HepG2 (cell line): ENCODE measurements at regions not wholly inside any gene's neighbourhood (a gene's known extent, or its start where the extent isn't known, plus 50 kb on each side); places are given as distances from the start of the nearest gene placed in this dataset.

Experiments
- ATAC-seq: fragments of 200-7000 bp; cut with Tn5 transposase; 3 replicates; pipeline ENCODE4 v1.9.1; 2020; ENCODE audit warnings: mild to moderate bottlenecking, moderate library complexity
- BruUV-seq: library from RNA; stranded (reverse); fragments of 400-500 nt; replicated peaks from 2 replicates; lab custom pipeline; 2021; lab: Mats Ljungman, UMichigan
- CTCF ChIA-PET: fragments of 300-600 bp; formaldehyde crosslinking; extraction: SDS; loops from one replicate; lab custom pipeline; 2021; ENCODE audit warnings: low total read pairs, inconsistent platforms, low intra/inter-chr PET ratio; lab: Yijun Ruan, JAX
- POLR2A ChIA-PET: fragments of 350-600 bp; sonication (Branson Sonifier 250); formaldehyde crosslinking; loops from one replicate; lab custom pipeline; 2020; ENCODE audit warnings: antibody characterized with exemption, inconsistent platforms; lab: Yijun Ruan, JAX
- DNase-seq: peaks from one replicate; pipeline ENCODE4 v3.0.0-alpha.2; 2015; ENCODE audit warnings: low spot score
- FAIRE-seq: peaks from 3 replicates; lab custom pipeline; 2011; peaks lifted over from hg19 to GRCh38; lab: Jason Lieb, UNC
- H2AFZ ChIP-seq: one replicate; pipeline ENCODE4 v1.6.1; 2011; ENCODE audit warnings: low read length, inconsistent platforms
- H3K27ac ChIP-seq: fragments of 300-600 bp; 3 replicates; pipeline ENCODE4 v1.8.0; 2011; ENCODE audit warnings: mixed run types, mild to moderate bottlenecking, mixed read lengths, low read length, inconsistent platforms; ENCODE audit not compliant: insufficient read depth; ENCODE audit errors: extremely low read length
- H3K27me3 ChIP-seq, 2 experiments: fragments of 200-600 bp in 1 of 2; 2 replicates in 1 of 2; 3 replicates in 1 of 2; pipeline versions ENCODE4 v1.6.0 to v1.8.0; 2011; ENCODE audit warnings: low read length in 2 of 2, mild to moderate bottlenecking in 2 of 2, moderate library complexity in 2 of 2, inconsistent platforms in 1 of 2; ENCODE audit not compliant: insufficient read depth in 2 of 2, control insufficient read depth in 1 of 2
- H3K36me3 ChIP-seq, 2 experiments: fragments of 200-600 bp in 1 of 2; replicated peaks in 1 of 2; 2 replicates in 1 of 2; 3 replicates in 1 of 2; pipeline versions ENCODE4 v1.5.1 to v1.8.0; 2011; ENCODE audit warnings: low read length in 2 of 2, inconsistent platforms in 1 of 2; ENCODE audit not compliant: insufficient read depth in 2 of 2, control insufficient read depth in 1 of 2
- H3K4me1 ChIP-seq: 2 replicates; pipeline ENCODE4 v1.5.1; 2012; ENCODE audit warnings: low read length, inconsistent platforms; ENCODE audit not compliant: insufficient read depth
- H3K4me2 ChIP-seq: 2 replicates; pipeline ENCODE4 v1.6.0; 2011; ENCODE audit warnings: low read depth, low read length, inconsistent platforms
- H3K4me3 ChIP-seq, 3 experiments: fragments of 200-600 bp in 1 of 3; sonication (generic), shearing (Covaris generic) in 1 of 3; replicated peaks in 1 of 3; 2 replicates each; pipeline ENCODE4 v1.5.1; 2011 to 2016; ENCODE audit warnings: low read length in 3 of 3, inconsistent platforms in 2 of 3, low read depth in 2 of 3, mild to moderate bottlenecking in 2 of 3, control low read depth in 1 of 3, mixed read lengths in 1 of 3; ENCODE audit not compliant: insufficient read depth in 1 of 3
- H3K79me2 ChIP-seq: one replicate; pipeline ENCODE4 v1.6.1; 2011; ENCODE audit warnings: low read length, inconsistent platforms; ENCODE audit not compliant: insufficient read depth
- H3K9ac ChIP-seq: 2 replicates; pipeline ENCODE4 v1.6.0; 2011; ENCODE audit warnings: mild to moderate bottlenecking, low read depth, low read length, inconsistent platforms; ENCODE audit not compliant: insufficient read depth
- H3K9me3 ChIP-seq: 2 replicates; pipeline ENCODE4 v1.5.1; 2012; ENCODE audit warnings: mild to moderate bottlenecking, low read length
- H4K20me1 ChIP-seq: 2 replicates; pipeline ENCODE4 v1.6.0; 2011; ENCODE audit warnings: inconsistent platforms, mild to moderate bottlenecking, low read length, moderate library complexity; ENCODE audit not compliant: insufficient read depth
- CREB1 ChIP-seq, 2 experiments: fragments of 450-650 bp in 1 of 2; IDR thresholded peaks; 2 replicates each; pipeline ENCODE4 v1.6.1; 2016 to 2017; ENCODE audit warnings: control low read depth in 1 of 2, mild to moderate bottlenecking in 1 of 2, missing compliant biosample characterization in 1 of 2, missing genetic modification characterization in 1 of 2
- DPF2 ChIP-seq: sonication (generic); formaldehyde crosslinking; IDR thresholded peaks from 2 replicates; pipeline ENCODE4 v1.4.0; 2020; ENCODE audit warnings: mild to moderate bottlenecking, low read depth, missing genetic modification reagents, borderline replicate concordance
- KLF15 ChIP-seq: sonication (generic); formaldehyde crosslinking; IDR thresholded peaks from 2 replicates; pipeline ENCODE4 v1.8.1; 2023; ENCODE audit warnings: borderline replicate concordance, mild to moderate bottlenecking, inconsistent platforms, missing genetic modification reagents, mixed read lengths
- KMT2A ChIP-seq: sonication (generic); formaldehyde crosslinking; IDR thresholded peaks from 2 replicates; pipeline ENCODE4 v1.4.0; 2020; ENCODE audit warnings: missing genetic modification reagents
- MAZ ChIP-seq, 2 experiments: sonication (generic) in 1 of 2; formaldehyde crosslinking in 1 of 2; IDR thresholded peaks; 2 replicates each; pipeline versions ENCODE4 v1.5.0 to v1.6.1; 2012 to 2020; ENCODE audit warnings: low read depth in 2 of 2, mild to moderate bottlenecking in 2 of 2, borderline replicate concordance in 1 of 2, improper control_type of control experiment in 1 of 2, low read length in 1 of 2, missing genetic modification reagents in 1 of 2, moderate library complexity in 1 of 2
- NFIB ChIP-seq: sonication (generic); formaldehyde crosslinking; IDR thresholded peaks from 2 replicates; pipeline ENCODE4 v1.9.0; 2021; ENCODE audit warnings: missing genetic modification reagents, mild to moderate bottlenecking, borderline replicate concordance
- PLRG1 ChIP-seq: fragments of 450-650 bp; conservative IDR thresholded peaks from 2 replicates; pipeline ENCODE4 v1.6.1; 2016
- PRMT3 ChIP-seq: sonication (generic); formaldehyde crosslinking; IDR thresholded peaks from 2 replicates; pipeline ENCODE4 v1.8.1; 2022; ENCODE audit warnings: low read depth, mild to moderate bottlenecking, moderate library complexity, missing genetic modification reagents, borderline replicate concordance
- RBAK ChIP-seq: sonication (generic); formaldehyde crosslinking; IDR thresholded peaks from 2 replicates; pipeline ENCODE4 v1.5.1; 2020; ENCODE audit warnings: mild to moderate bottlenecking, missing genetic modification reagents
- SMC3 ChIP-seq: IDR thresholded peaks from 2 replicates; pipeline ENCODE4 v1.6.1; 2011; ENCODE audit warnings: low read length, improper control_type of control experiment
- STAG1 ChIP-seq: sonication (generic); formaldehyde crosslinking; IDR thresholded peaks from 2 replicates; pipeline ENCODE4 v1.4.0; 2020; ENCODE audit warnings: missing genetic modification reagents
- ZNF225 ChIP-seq: sonication (generic); formaldehyde crosslinking; IDR thresholded peaks from 2 replicates; pipeline ENCODE4 v1.4.0; 2020; ENCODE audit warnings: mild to moderate bottlenecking, missing genetic modification reagents
- ZNF737 ChIP-seq: sonication (generic); formaldehyde crosslinking; IDR thresholded peaks from 2 replicates; pipeline ENCODE4 v1.5.0; 2020; ENCODE audit warnings: missing genetic modification reagents, mild to moderate bottlenecking, borderline replicate concordance
- ZZZ3 ChIP-seq: sonication (generic); formaldehyde crosslinking; IDR thresholded peaks from 2 replicates; pipeline ENCODE4 v1.4.0; 2020; ENCODE audit warnings: missing genetic modification reagents, mild to moderate bottlenecking, borderline replicate concordance
- WGBS: methylation state at CpG from one replicate; pipeline ENCODE4 v1.1.6; 2017; ENCODE audit warnings: low lambda C conversion rate; 5-methylcytosine and 5-hydroxymethylcytosine counted together
- in situ Hi-C: cut with HindIII; loops from 2 replicates; pipeline ENCODE4 v1.10.0; 2017; ENCODE audit warnings: low pct_unique_long_range_greater_than_20kb; ENCODE audit not compliant: extremely low pct_ligation_motif_present
- intact Hi-C: fragments of 100-400 bp; cut with micrococcal nuclease; formaldehyde crosslinking; loops from one replicate; pipeline ENCODE4 v1.10.0; 2022; ENCODE audit not compliant: unreplicated experiment
- TF ChIP-seq, protein P1 (sequence below): IDR thresholded peaks from 2 replicates; pipeline ENCODE4 v1.6.1; 2016; ENCODE audit warnings: mild to moderate bottlenecking, missing biosample characterization, missing genetic modification reagents
- TF ChIP-seq, protein P2 (sequence below): sonication (generic); formaldehyde crosslinking; IDR thresholded peaks from 2 replicates; pipeline ENCODE4 v1.4.0; 2020; ENCODE audit warnings: mild to moderate bottlenecking, missing genetic modification reagents
- TF ChIP-seq, protein P3 (sequence below): sonication (generic); formaldehyde crosslinking; IDR thresholded peaks from 2 replicates; pipeline ENCODE4 v1.5.0; 2020; ENCODE audit warnings: mild to moderate bottlenecking, missing genetic modification reagents, moderate library complexity

DNA sequence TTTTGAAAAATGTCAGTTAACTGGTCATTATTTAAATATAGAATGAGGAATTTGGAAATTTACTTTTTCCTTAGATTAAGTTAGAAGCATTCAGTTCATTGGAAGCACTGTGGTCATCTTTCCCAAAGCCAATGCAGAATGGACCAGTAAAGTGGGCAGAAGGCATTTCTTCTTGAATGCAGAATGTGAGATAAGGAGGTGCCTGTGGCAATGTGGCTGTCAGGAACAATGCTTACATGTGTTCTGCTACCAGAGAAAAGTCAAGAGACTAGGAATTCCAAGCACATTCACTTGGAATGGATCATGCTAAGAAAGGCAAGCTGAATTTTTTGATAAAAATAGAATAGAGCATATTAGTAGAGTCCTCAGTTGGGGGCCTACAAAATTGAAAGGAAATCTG is 295.0 kb upstream of the KCNH7 start (continued):
- TF ChIP-seq MAZ (IDR thresholded peaks at IDR 0.05; ENCODE audit: borderline replicate concordance, low read depth, low read length): no peak
- no peak for TF ChIP-seq MAZ (CRISPR knock-in tag; IDR thresholded peaks at IDR 0.05; ENCODE audit: low read depth)
- TF ChIP-seq NFIB (CRISPR knock-in tag): no peak
- no peak for TF ChIP-seq PRMT3 (CRISPR knock-in tag)
- TF ChIP-seq ZNF737 (CRISPR knock-in tag): no peak
- TF ChIP-seq KMT2A: no peak
- no peak for TF ChIP-seq ZZZ3 (CRISPR knock-in tag)
- TF ChIP-seq, protein P1, sequence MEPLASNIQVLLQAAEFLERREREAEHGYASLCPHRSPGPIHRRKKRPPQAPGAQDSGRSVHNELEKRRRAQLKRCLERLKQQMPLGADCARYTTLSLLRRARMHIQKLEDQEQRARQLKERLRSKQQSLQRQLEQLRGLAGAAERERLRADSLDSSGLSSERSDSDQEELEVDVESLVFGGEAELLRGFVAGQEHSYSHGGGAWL (CRISPR knock-in tag): no peak
- TF ChIP-seq RBAK: no peak

DNA sequence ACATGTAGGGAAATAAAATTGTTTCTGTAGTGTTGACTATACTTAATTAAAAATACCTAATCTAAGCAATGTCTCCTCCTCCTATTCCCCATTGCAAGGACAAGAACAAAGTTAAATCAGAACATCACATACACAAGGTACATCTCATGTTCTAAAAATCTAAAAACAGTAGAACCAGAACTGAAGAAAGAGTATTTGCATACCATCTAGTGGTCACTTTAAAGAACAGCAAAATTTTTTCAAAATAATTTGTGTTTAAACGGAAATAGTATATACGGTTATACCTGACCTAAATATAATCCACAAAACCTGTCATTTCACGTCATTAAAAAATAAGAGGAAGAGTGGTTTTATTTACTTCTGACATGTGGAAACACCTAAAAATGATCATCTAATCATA is 294.3 kb upstream of the KCNH7 start:
- CTCF ChIA-PET: interaction anchor here (2.3 kb wide), 1 partner anchor 242 kb away, joined by 31 read pairs; no protein-coding TSS in a partner anchor
- no peaks in the 10 kb centered on the region for H3K36me3 ChIP-seq

More for the DNA sequence above, 294.3 kb upstream of the KCNH7 start:
- Histone ChIP-seq H3K9ac (no peak overlapping the region), H3K4me3 (no peak overlapping the region), H3K9me3 (no peaks in the 10 kb centered on the region), H3K4me2 (no peak overlapping the region), H4K20me1 (no peaks in the 10 kb centered on the region), H2AFZ (no peak overlapping the region), H3K27me3 (no peaks in the 10 kb centered on the region), H3K27ac (no peak overlapping the region), H3K4me1 (no peaks in the 10 kb centered on the region), H3K79me2 (no peaks in the 10 kb centered on the region)
- TF ChIP-seq DPF2 (CRISPR knock-in tag) (no peak), PLRG1 (no peak), KLF15 (CRISPR knock-in tag) (no peak), SMC3 (peak; percentile 43), ZNF225 (CRISPR knock-in tag) (no peak), CREB1 (IDR thresholded peaks at IDR 0.05) (peak; percentile 45; the same call in 1 of the 2 replicates), CREB1 (CRISPR knock-in tag; IDR thresholded peaks at IDR 0.05) (no peak), STAG1 (peak; percentile 69)
- TF ChIP-seq, protein P2, sequence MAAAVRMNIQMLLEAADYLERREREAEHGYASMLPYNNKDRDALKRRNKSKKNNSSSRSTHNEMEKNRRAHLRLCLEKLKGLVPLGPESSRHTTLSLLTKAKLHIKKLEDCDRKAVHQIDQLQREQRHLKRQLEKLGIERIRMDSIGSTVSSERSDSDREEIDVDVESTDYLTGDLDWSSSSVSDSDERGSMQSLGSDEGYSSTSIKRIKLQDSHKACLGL (CRISPR knock-in tag): no peak
- TF ChIP-seq, protein P3, sequence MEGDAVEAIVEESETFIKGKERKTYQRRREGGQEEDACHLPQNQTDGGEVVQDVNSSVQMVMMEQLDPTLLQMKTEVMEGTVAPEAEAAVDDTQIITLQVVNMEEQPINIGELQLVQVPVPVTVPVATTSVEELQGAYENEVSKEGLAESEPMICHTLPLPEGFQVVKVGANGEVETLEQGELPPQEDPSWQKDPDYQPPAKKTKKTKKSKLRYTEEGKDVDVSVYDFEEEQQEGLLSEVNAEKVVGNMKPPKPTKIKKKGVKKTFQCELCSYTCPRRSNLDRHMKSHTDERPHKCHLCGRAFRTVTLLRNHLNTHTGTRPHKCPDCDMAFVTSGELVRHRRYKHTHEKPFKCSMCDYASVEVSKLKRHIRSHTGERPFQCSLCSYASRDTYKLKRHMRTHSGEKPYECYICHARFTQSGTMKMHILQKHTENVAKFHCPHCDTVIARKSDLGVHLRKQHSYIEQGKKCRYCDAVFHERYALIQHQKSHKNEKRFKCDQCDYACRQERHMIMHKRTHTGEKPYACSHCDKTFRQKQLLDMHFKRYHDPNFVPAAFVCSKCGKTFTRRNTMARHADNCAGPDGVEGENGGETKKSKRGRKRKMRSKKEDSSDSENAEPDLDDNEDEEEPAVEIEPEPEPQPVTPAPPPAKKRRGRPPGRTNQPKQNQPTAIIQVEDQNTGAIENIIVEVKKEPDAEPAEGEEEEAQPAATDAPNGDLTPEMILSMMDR (CRISPR knock-in tag): peak; percentile 42
- WGBS: 5% methylated on average over 3 of the region's 3 CpGs
- FAIRE-seq: no peak
- BruUV-seq: no TSS peak
- in situ Hi-C loops (loop anchor here (10.0 kb wide), 1 partner anchor 248 kb away; no protein-coding TSS in a partner anchor), intact Hi-C loops (loop anchor here (1.0 to 2.0 kb wide), 3 partner anchors 243 to 912 kb away; no protein-coding TSS in a partner anchor)
- ATAC-seq: no peak
- POLR2A ChIA-PET: no interaction called here
- DNase-seq: peak; percentile 5
